Ecto neural progenitor cell (in vitro differentiated cells): ENCODE measurements at regions not wholly inside any gene's neighbourhood (a gene's known extent, or its start where the extent isn't known, plus 50 kb on each side); places are given as distances from the start of the nearest gene placed in this dataset.
A peak's percentile ranks its signal among the peaks of the same experiment; 100 is the strongest.
"Not testable (repeated sequence)": the region's sequence is repeated elsewhere in the genome, so short reads cannot be mapped to it uniquely, and the experiment has no call there.

ENCODE experiments used
- DNase-seq: peaks from one replicate; pipeline ENCODE4 v3.0.0-alpha.2; 2018; ENCODE audit warnings: low spot score

- DNase-seq: no peak
Measured at GRCh38 chr7:48992816-48993215, 68.5 kb downstream of the CDC14C start.

GRCh38 chr7:49001610-49002033 lies 77.3 kb downstream of the CDC14C start:
- DNase-seq: peak; percentile 52

GRCh38 chr7:49010717-49011116 lies 86.4 kb downstream of the CDC14C start:
- no peak for DNase-seq

GRCh38 chr7:49014870-49015269 lies 90.5 kb downstream of the CDC14C start:
- no peak for DNase-seq

GRCh38 chr7:49020145-49020544 lies 95.8 kb downstream of the CDC14C start:
- no peak for DNase-seq

- DNase-seq: no peak
Measured at GRCh38 chr7:49022448-49022847, 98.1 kb downstream of the CDC14C start.

- DNase-seq: no peak
Measured at GRCh38 chr7:49023345-49024328, 99.3 kb downstream of the CDC14C start.

- DNase-seq: no peak
Measured at GRCh38 chr7:49030221-49030620, 105.9 kb downstream of the CDC14C start.

- not testable (repeated sequence) for DNase-seq
Measured at GRCh38 chr7:49033140-49033539, 108.8 kb downstream of the CDC14C start.

- no peak for DNase-seq
Measured at GRCh38 chr7:49037346-49038210, 113.2 kb downstream of the CDC14C start.

- no peak for DNase-seq
Measured at GRCh38 chr7:49038821-49039358, 114.5 kb downstream of the CDC14C start.

- DNase-seq: no peak
Measured at GRCh38 chr7:49060743-49061142, 136.4 kb downstream of the CDC14C start.

GRCh38 chr7:49074538-49074937 lies 150.2 kb downstream of the CDC14C start:
- no peak for DNase-seq

GRCh38 chr7:49080896-49081475 lies 156.6 kb downstream of the CDC14C start:
- DNase-seq: no peak

- DNase-seq: no peak
Measured at GRCh38 chr7:49088017-49088416, 163.7 kb downstream of the CDC14C start.

GRCh38 chr7:49089717-49090116 lies 165.4 kb downstream of the CDC14C start:
- no peak for DNase-seq

GRCh38 chr7:49091089-49091488 lies 166.7 kb downstream of the CDC14C start:
- DNase-seq: no peak

GRCh38 chr7:49091519-49091918 lies 167.2 kb downstream of the CDC14C start:
- DNase-seq: no peak

GRCh38 chr7:49093218-49093617 lies 168.9 kb downstream of the CDC14C start:
- DNase-seq: no peak

GRCh38 chr7:49094866-49095265 lies 170.5 kb downstream of the CDC14C start:
- DNase-seq: no peak

GRCh38 chr7:49099587-49100326 lies 175.4 kb downstream of the CDC14C start:
- no peak for DNase-seq
